Omental fat pad (tissue), 3 donors: ENCODE measurements at regions not wholly inside any gene's neighbourhood (a gene's known extent, or its start where the extent isn't known, plus 50 kb on each side); places are given as distances from the start of the nearest gene placed in this dataset.

Experiments
- ATAC-seq: fragments of 150-250 bp; one replicate; pipeline ENCODE4 v1.9.1; 2016; ENCODE audit warnings: mild to moderate bottlenecking, moderate library complexity; ENCODE audit not compliant: low FRiP score
- DNase-seq: peaks from one replicate; pipeline ENCODE4 v3.0.0-alpha.2; 2019; ENCODE audit warnings: low spot score
- TF ChIP-seq, protein P1 (sequence below), 3 donors: fragments of 450-650 bp; IDR thresholded peaks; one replicate each; pipeline ENCODE4 v1.5.1; 2016 to 2017; ENCODE audit warnings: antibody characterized with exemption in 3 of 3, mild to moderate bottlenecking in 3 of 3, moderate library complexity in 2 of 3

GRCh38 chr3:106082616-106083015, 213.8 kb upstream of the CBLB start:
- DNase-seq, result no peak
- ATAC-seq, result no peak
- TF ChIP-seq, protein P1, sequence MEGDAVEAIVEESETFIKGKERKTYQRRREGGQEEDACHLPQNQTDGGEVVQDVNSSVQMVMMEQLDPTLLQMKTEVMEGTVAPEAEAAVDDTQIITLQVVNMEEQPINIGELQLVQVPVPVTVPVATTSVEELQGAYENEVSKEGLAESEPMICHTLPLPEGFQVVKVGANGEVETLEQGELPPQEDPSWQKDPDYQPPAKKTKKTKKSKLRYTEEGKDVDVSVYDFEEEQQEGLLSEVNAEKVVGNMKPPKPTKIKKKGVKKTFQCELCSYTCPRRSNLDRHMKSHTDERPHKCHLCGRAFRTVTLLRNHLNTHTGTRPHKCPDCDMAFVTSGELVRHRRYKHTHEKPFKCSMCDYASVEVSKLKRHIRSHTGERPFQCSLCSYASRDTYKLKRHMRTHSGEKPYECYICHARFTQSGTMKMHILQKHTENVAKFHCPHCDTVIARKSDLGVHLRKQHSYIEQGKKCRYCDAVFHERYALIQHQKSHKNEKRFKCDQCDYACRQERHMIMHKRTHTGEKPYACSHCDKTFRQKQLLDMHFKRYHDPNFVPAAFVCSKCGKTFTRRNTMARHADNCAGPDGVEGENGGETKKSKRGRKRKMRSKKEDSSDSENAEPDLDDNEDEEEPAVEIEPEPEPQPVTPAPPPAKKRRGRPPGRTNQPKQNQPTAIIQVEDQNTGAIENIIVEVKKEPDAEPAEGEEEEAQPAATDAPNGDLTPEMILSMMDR (IDR thresholded peaks at IDR 0.05), result no peak

- TF ChIP-seq, protein P1 (IDR thresholded peaks at IDR 0.05), result no peak
- ATAC-seq (no peak), DNase-seq (no peak)
These were observed 214.4 kb upstream of the CBLB start for GRCh38 chr3:106083207-106083606.

DNA sequence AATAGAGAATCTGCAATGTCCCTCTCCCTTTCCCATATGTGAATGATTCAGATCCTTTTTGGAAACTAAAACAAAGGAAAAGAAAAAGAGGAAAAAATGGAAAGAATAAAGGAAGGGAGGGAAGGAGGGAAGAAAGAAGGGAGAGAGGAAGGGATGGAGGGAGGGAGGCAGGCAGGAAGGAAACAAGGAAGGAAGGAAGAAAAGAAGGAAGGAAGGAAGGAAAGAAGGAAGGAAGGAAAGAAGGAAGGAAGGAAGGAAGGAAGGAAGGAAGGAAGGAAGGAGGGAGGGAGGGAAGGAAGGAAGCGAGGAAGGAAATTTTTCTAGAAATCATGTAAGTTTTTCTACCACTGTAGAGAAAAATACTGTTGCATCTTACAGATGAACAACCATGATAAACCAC, 215.0 kb upstream of the CBLB start:
- ATAC-seq, result no peak
- TF ChIP-seq, protein P1 (IDR thresholded peaks at IDR 0.05), result no peak
- DNase-seq, result no peak

GRCh38 chr3:106086038-106086437, 217.2 kb upstream of the CBLB start:
- TF ChIP-seq, protein P1 (IDR thresholded peaks at IDR 0.05), result no peak
- ATAC-seq, result no peak
- no peak for DNase-seq

GRCh38 chr3:106086636-106087035, 217.8 kb upstream of the CBLB start:
- TF ChIP-seq, protein P1 (IDR thresholded peaks at IDR 0.05), result no peak
- DNase-seq (no peak), ATAC-seq (no peak)

- ATAC-seq (no peak), DNase-seq (no peak)
These were observed 219.5 kb upstream of the CBLB start for GRCh38 chr3:106088304-106088703.

DNA sequence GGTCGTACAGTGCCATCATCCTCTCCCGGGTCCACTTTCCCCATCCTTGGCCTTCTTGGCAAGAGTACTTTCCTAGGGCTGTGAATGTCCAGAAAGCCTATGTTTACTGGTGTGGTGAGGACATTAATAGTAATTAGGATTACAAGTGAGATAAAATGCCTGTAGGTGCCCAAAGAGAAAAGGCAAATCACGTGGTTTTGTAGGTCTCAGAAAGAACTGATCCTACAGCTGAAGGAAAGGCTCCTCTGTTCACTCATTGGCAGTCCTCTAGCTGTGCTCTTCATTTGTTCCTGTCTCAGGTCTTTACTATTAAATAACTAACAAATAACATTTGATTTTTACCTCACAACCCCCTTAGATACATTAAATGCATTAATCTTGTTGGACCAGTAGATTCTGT, 220.1 kb upstream of the CBLB start:
- DNase-seq, result no peak
- ATAC-seq, result no peak
- TF ChIP-seq, protein P1 (IDR thresholded peaks at IDR 0.05), result no peak

More at GRCh38 chr3:106088304-106088703, 219.5 kb upstream of the CBLB start:
- TF ChIP-seq, protein P1 (IDR thresholded peaks at IDR 0.05), result no peak
